HEK293 (cell line): ENCODE measurements at regions not wholly inside any gene's neighbourhood (a gene's known extent, or its start where the extent isn't known, plus 50 kb on each side); places are given as distances from the start of the nearest gene placed in this dataset.
A peak's percentile ranks its signal among the peaks of the same experiment; 100 is the strongest.

Source experiments
- CTCF ChIA-PET: fragments of 350-600 bp; formaldehyde crosslinking; extraction: SDS; loops from one replicate; lab custom pipeline; 2021; ENCODE audit warnings: antibody characterized with exemption; lab: Yijun Ruan, JAX
- POLR2A ChIA-PET: fragments of 300-600 bp; formaldehyde crosslinking; extraction: SDS; loops from one replicate; lab custom pipeline; 2020; ENCODE audit warnings: antibody characterized with exemption, inconsistent platforms; lab: Yijun Ruan, JAX
- H3K27ac ChIP-seq: fragments of 200-500 bp; sonication (Bioruptor generic); 2 replicates; pipeline ENCODE4 v1.5.1; 2014; ENCODE audit warnings: low read depth, low read length, control low read depth, inconsistent platforms; ENCODE audit errors: extremely low read depth
- H3K36me3 ChIP-seq, 2 experiments: fragments of 200-500 bp in 1 of 2; sonication (Bioruptor generic) in 1 of 2; 1 replicate in 1 of 2; 2 replicates in 1 of 2; pipeline ENCODE4 v1.5.1; 2014 to 2017; ENCODE audit warnings: inconsistent platforms in 2 of 2, low read length in 2 of 2; ENCODE audit not compliant: control insufficient read depth in 2 of 2, insufficient read depth in 1 of 2
- H3K4me1 ChIP-seq: fragments of 200-500 bp; sonication (Bioruptor generic); 2 replicates; pipeline ENCODE4 v1.5.1; 2014; ENCODE audit warnings: mild to moderate bottlenecking, low read length, inconsistent platforms; ENCODE audit not compliant: control insufficient read depth, insufficient read depth
- H3K4me3 ChIP-seq: 2 replicates; pipeline ENCODE4 v1.5.1; 2011; ENCODE audit warnings: low read depth, mild to moderate bottlenecking, control low read depth, low read length, moderate library complexity
- H3K9me3 ChIP-seq: fragments of 200-500 bp; sonication (Bioruptor generic); 2 replicates; pipeline ENCODE4 v1.5.1; 2014; ENCODE audit warnings: low read depth, low read length, inconsistent platforms; ENCODE audit not compliant: control insufficient read depth, insufficient read depth
- BCL11A ChIP-seq: fragments of 450-650 bp; formaldehyde crosslinking; IDR thresholded peaks from 2 replicates; pipeline ENCODE4 v1.5.1; 2016; ENCODE audit warnings: low read depth, missing biosample characterization, missing genetic modification characterization
- GLI2 ChIP-seq: fragments of 450-650 bp; formaldehyde crosslinking; IDR thresholded peaks from 2 replicates; pipeline ENCODE4; 2017; ENCODE audit warnings: missing biosample characterization, missing genetic modification characterization, low read depth, borderline replicate concordance
- GLIS1 ChIP-seq: fragments of 450-650 bp; formaldehyde crosslinking; IDR thresholded peaks from 2 replicates; pipeline ENCODE4 v1.5.1; 2016; ENCODE audit warnings: missing biosample characterization, missing genetic modification characterization
- PATZ1 ChIP-seq: fragments of 450-650 bp; formaldehyde crosslinking; IDR thresholded peaks from 2 replicates; pipeline ENCODE4 v1.5.1; 2016; ENCODE audit warnings: missing biosample characterization, missing genetic modification characterization
- PRDM4 ChIP-seq: fragments of 450-650 bp; formaldehyde crosslinking; IDR thresholded peaks from 2 replicates; pipeline ENCODE4 v1.5.1; 2017; ENCODE audit warnings: missing biosample characterization, missing genetic modification characterization
- SALL2 ChIP-seq: fragments of 450-650 bp; formaldehyde crosslinking; IDR thresholded peaks from 2 replicates; pipeline ENCODE4 v1.5.0; 2017; ENCODE audit warnings: missing biosample characterization, mild to moderate bottlenecking, missing genetic modification characterization, borderline replicate concordance
- SCRT2 ChIP-seq: fragments of 450-650 bp; formaldehyde crosslinking; IDR thresholded peaks from 2 replicates; pipeline ENCODE4 v1.5.1; 2016; ENCODE audit warnings: missing biosample characterization, missing genetic modification characterization
- ZBTB44 ChIP-seq: fragments of 450-650 bp; IDR thresholded peaks from 2 replicates; pipeline ENCODE4 v1.5.1; 2018; ENCODE audit warnings: missing biosample characterization, mild to moderate bottlenecking, missing genetic modification characterization
- ZBTB6 ChIP-seq: fragments of 450-650 bp; formaldehyde crosslinking; IDR thresholded peaks from 2 replicates; pipeline ENCODE4 v1.5.1; 2017; ENCODE audit warnings: missing biosample characterization, missing genetic modification characterization
- ZIC2 ChIP-seq: fragments of 450-650 bp; formaldehyde crosslinking; IDR thresholded peaks from 2 replicates; pipeline ENCODE4 v1.5.1; 2016; ENCODE audit warnings: missing biosample characterization, missing genetic modification characterization
- ZNF112 ChIP-seq: fragments of 450-650 bp; formaldehyde crosslinking; IDR thresholded peaks from 2 replicates; pipeline ENCODE4 v1.5.0; 2017; ENCODE audit warnings: missing biosample characterization, missing genetic modification characterization
- ZNF132 ChIP-seq: fragments of 450-650 bp; formaldehyde crosslinking; IDR thresholded peaks from 2 replicates; pipeline ENCODE4 v1.5.1; 2017; ENCODE audit warnings: missing biosample characterization, missing genetic modification characterization, borderline replicate concordance
- ZNF184 ChIP-seq: fragments of 450-650 bp; IDR thresholded peaks from 2 replicates; pipeline ENCODE4 v1.5.1; 2018; ENCODE audit warnings: missing biosample characterization, mild to moderate bottlenecking, missing genetic modification characterization
- ZNF341 ChIP-seq: fragments of 450-650 bp; formaldehyde crosslinking; IDR thresholded peaks from 2 replicates; pipeline ENCODE4; 2016; ENCODE audit warnings: low read depth, missing biosample characterization, missing genetic modification characterization
- ZNF366 ChIP-seq: fragments of 450-650 bp; formaldehyde crosslinking; conservative IDR thresholded peaks from 2 replicates; pipeline ENCODE4 v1.5.1; 2016; ENCODE audit warnings: missing biosample characterization, missing genetic modification characterization
- ZNF394 ChIP-seq: fragments of 450-650 bp; formaldehyde crosslinking; IDR thresholded peaks from 2 replicates; pipeline ENCODE4 v1.5.1; 2016; ENCODE audit warnings: missing biosample characterization, missing genetic modification characterization, mild to moderate bottlenecking, moderate library complexity, borderline replicate concordance
- ZNF549 ChIP-seq: fragments of 450-650 bp; IDR thresholded peaks from 2 replicates; pipeline ENCODE4 v1.5.1; 2018; ENCODE audit warnings: missing biosample characterization, missing genetic modification characterization, mild to moderate bottlenecking, inconsistent platforms, moderate library complexity
- ZNF623 ChIP-seq: fragments of 450-650 bp; formaldehyde crosslinking; IDR thresholded peaks from 2 replicates; pipeline ENCODE4 v1.5.1; 2016; ENCODE audit warnings: missing biosample characterization, missing genetic modification characterization
- ZNF629 ChIP-seq: fragments of 450-650 bp; formaldehyde crosslinking; IDR thresholded peaks from 2 replicates; pipeline ENCODE4 v1.5.1; 2017; ENCODE audit warnings: missing biosample characterization, missing genetic modification characterization
- ZNF791 ChIP-seq: fragments of 450-650 bp; formaldehyde crosslinking; IDR thresholded peaks from 2 replicates; pipeline ENCODE4 v1.5.1; 2016; ENCODE audit warnings: missing biosample characterization, missing genetic modification characterization

GRCh38 chr7:118615-119391 is 73.6 kb upstream of the FAM20C start (continued):
- peak; percentile 42; the same call in 1 of the 2 replicates for TF ChIP-seq ZNF341 (tag by site-specific recombination)
- no peak for TF ChIP-seq ZIC2 (tag by site-specific recombination)
- no peak for TF ChIP-seq SALL2 (tag by site-specific recombination)
- TF ChIP-seq, all 188 proteins: peak for 1

- no peak overlapping the region for H3K27ac ChIP-seq
- H3K4me3 ChIP-seq = no peak overlapping the region
- H3K36me3 ChIP-seq = no peaks in the 10 kb centered on the region
- CTCF ChIA-PET = interaction anchor here (0.5 kb wide), 1 partner anchor 51 kb away, joined by 3 read pairs; no protein-coding TSS in a partner anchor
- H3K9me3 ChIP-seq = no peaks in the 10 kb centered on the region
- TF ChIP-seq GLI2 (no peak), ZBTB44 (tag by site-specific recombination) (no peak), PATZ1 (tag by site-specific recombination) (no peak), ZNF791 (tag by site-specific recombination) (no peak), GLIS1 (tag by site-specific recombination) (peak; percentile 65), ZNF366 (tag by site-specific recombination) (no peak)
- no peaks in the 10 kb centered on the region for H3K4me1 ChIP-seq
- POLR2A ChIA-PET = no interaction called here
These were observed 72.8 kb upstream of the FAM20C start for GRCh38 chr7:119392-120163.

GRCh38 chr7:120164-120991 is 72.0 kb upstream of the FAM20C start:
- no peak overlapping the region for H3K4me3 ChIP-seq
- H3K4me1 ChIP-seq = no peaks in the 10 kb centered on the region
- no peaks in the 10 kb centered on the region for H3K36me3 ChIP-seq
- ChIA-PET CTCF (no interaction called here), POLR2A (no interaction called here)
- H3K9me3 ChIP-seq = no peaks in the 10 kb centered on the region
- H3K27ac ChIP-seq = no peak overlapping the region
- TF ChIP-seq ZBTB44 (tag by site-specific recombination) (no peak), SCRT2 (no peak), GLI2 (no peak), ZNF549 (tag by site-specific recombination) (no peak), ZNF132 (no peak), PRDM4 (tag by site-specific recombination) (no peak), ZNF394 (tag by site-specific recombination) (no peak), BCL11A (tag by site-specific recombination) (no peak), ZNF623 (tag by site-specific recombination) (no peak), ZNF112 (no peak), ZBTB6 (tag by site-specific recombination) (no peak), ZNF629 (tag by site-specific recombination) (no peak), ZNF184 (tag by site-specific recombination) (no peak)
